ENCODE measurements at regions not wholly inside any gene's neighbourhood (a gene's known extent, or its start where the extent isn't known, plus 50 kb on each side); places are given as distances from the start of the nearest gene placed in this dataset.

DNA sequence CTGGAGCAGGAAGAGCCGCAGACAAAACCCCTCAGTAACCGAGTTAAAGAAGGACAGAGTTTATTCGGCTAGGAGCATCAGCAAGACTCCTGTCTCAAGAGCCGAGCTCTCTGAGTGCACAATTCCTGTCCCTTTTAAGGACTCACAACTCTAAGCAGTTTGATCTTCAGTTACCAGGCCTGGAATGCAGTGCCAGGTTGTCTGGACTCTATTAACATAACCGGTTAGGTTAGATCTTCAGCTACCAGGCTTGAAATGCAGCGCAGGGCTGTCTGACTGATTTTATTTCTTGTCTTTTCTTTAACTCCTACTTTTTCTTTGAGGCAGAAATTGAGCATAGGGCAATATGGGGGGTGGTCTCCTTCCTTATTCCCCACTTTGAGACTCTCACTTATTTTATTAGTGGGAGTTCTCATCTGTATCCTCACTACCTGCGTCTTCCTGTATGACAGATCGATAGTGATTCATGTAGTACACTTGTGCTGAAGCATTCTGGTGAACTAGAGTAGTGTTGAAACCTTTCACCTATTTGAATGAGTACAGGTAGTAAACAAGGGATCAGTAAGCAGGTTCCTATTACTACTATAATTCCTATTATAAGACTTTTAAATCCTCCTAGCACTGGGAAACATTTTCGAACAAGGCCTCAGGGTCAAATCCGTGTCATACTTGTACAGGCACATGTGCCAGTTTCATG, 325.0 kb downstream of the CGGBP1 start:
- Mint-ChIP-seq H3K4me1 (no peaks in the 10 kb centered on the region), H3K27me3 (peaks cover 0 to 5% (median 4%) of the 10 kb centered on the region in 5 donors), H3K9me3 (no peaks in the 10 kb centered on the region), H3K4me3 (no peak overlapping the region), H3K36me3 (no peaks in the 10 kb centered on the region), H3K27ac (no peak overlapping the region)
- DNase-seq (no peak), ATAC-seq (no peak)
- Histone ChIP-seq H3K4me1 (ENCODE audit: control insufficient read depth in 2 of 2, insufficient read depth in 2 of 2, low read length in 2 of 2) (no peaks in the 10 kb centered on the region), H3K4me3 (ENCODE audit: low read length) (no peak overlapping the region), H3K27me3 (ENCODE audit: control insufficient read depth in 2 of 2, insufficient read depth in 2 of 2, low read length in 2 of 2) (no peaks in the 10 kb centered on the region), H3K27ac (ENCODE audit: low read depth, low read length) (no peak overlapping the region), H3K36me3 (ENCODE audit: control insufficient read depth in 2 of 3, insufficient read depth in 3 of 3, low read length in 3 of 3) (no peaks in the 10 kb centered on the region), H3K9me3 (ENCODE audit: control insufficient read depth in 2 of 3, low read length in 3 of 3) (no peaks in the 10 kb centered on the region)
- intact Hi-C loops (cut with micrococcal nuclease): no loop called here
- ChIA-PET CTCF (no interaction called here), POLR2A (no interaction called here)

DNA sequence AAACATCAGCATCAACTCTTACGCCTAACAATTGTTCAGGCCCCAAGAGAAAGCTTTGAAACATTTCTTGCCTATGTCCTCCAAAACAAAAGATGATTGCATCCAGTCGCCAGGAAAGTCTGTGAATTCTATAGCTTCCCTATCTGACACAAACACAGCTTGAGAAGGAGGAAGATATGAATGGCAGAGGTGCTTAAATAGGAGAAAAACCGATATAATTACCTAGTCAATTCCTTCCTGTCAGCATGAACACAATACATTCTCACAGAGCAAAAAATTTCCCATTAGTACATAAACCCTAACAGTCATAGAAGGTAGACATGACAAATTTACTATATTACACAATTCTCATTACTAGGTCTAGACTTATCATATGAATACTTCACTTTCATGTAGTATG, 326.5 kb downstream of the CGGBP1 start:
- no peak overlapping the region for H3K27ac ChIP-seq (ENCODE audit: low read depth, low read length)
- Mint-ChIP-seq H3K9me3 (peaks cover 0 to 3% (median 0%) of the 10 kb centered on the region in 11 donors), H3K27ac (no peak overlapping the region), H3K36me3 (no peaks in the 10 kb centered on the region), H3K4me1 (no peaks in the 10 kb centered on the region), H3K4me3 (no peak overlapping the region), H3K27me3 (peaks cover 0 to 8% (median 4%) of the 10 kb centered on the region in 5 donors)
- H3K27me3 ChIP-seq (ENCODE audit: control insufficient read depth in 2 of 2, insufficient read depth in 2 of 2, low read length in 2 of 2): no peaks in the 10 kb centered on the region
- H3K4me1 ChIP-seq (ENCODE audit: control insufficient read depth in 2 of 2, insufficient read depth in 2 of 2, low read length in 2 of 2): no peaks in the 10 kb centered on the region
- H3K9me3 ChIP-seq (ENCODE audit: control insufficient read depth in 2 of 3, low read length in 3 of 3): no peaks in the 10 kb centered on the region
- intact Hi-C loops (cut with micrococcal nuclease): no loop called here
- no peak overlapping the region for H3K4me3 ChIP-seq (ENCODE audit: low read length)
- ChIA-PET POLR2A (no interaction called here), CTCF (no interaction called here)
- DNase-seq (no peak), ATAC-seq (no peak)
- H3K36me3 ChIP-seq (ENCODE audit: control insufficient read depth in 2 of 3, insufficient read depth in 3 of 3, low read length in 3 of 3): no peaks in the 10 kb centered on the region

DNA sequence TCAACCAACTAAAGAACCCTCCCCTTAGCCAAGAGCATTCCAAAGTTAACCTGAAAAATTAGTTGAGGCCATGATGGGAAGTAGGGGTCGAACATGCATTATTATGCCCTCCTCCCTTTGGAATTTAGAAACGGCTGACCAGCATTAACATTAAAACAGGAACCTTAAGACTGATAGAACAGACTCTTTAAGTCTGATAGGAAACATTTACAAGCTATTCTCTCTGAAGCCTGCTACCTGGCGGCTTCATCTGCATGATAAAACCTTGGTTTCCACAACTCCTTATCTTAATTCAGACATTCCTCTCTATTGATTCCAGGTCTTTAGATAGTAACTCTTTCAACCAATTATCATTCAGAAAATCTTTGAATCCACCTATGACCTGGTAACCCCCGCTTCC, 331.0 kb downstream of the CGGBP1 start:
- peaks cover 0 to 3% (median 0%) of the 10 kb centered on the region in 5 donors for H3K36me3 Mint-ChIP-seq
- CTCF ChIA-PET: no interaction called here
- no peak overlapping the region for H3K27ac Mint-ChIP-seq
- Histone ChIP-seq H3K4me3 (ENCODE audit: low read length) (no peak overlapping the region), H3K36me3 (ENCODE audit: control insufficient read depth in 2 of 3, insufficient read depth in 3 of 3, low read length in 3 of 3) (no peaks in the 10 kb centered on the region), H3K9me3 (ENCODE audit: control insufficient read depth in 2 of 3, low read length in 3 of 3) (no peaks in the 10 kb centered on the region), H3K27ac (ENCODE audit: low read depth, low read length) (no peak overlapping the region), H3K27me3 (ENCODE audit: control insufficient read depth in 2 of 2, insufficient read depth in 2 of 2, low read length in 2 of 2) (no peaks in the 10 kb centered on the region), H3K4me1 (ENCODE audit: control insufficient read depth in 2 of 2, insufficient read depth in 2 of 2, low read length in 2 of 2) (no peaks in the 10 kb centered on the region)
- no peak overlapping the region for H3K4me3 Mint-ChIP-seq
- intact Hi-C loops (cut with micrococcal nuclease): no loop called here
- H3K9me3 Mint-ChIP-seq: peaks cover 0 to 19% (median 4%) of the 10 kb centered on the region in 11 donors
- POLR2A ChIA-PET: no interaction called here
- ATAC-seq (no peak), DNase-seq (no peak)
- peaks cover 0 to 10% (median 4%) of the 10 kb centered on the region in 5 donors for H3K27me3 Mint-ChIP-seq
- no peaks in the 10 kb centered on the region for H3K4me1 Mint-ChIP-seq

DNA sequence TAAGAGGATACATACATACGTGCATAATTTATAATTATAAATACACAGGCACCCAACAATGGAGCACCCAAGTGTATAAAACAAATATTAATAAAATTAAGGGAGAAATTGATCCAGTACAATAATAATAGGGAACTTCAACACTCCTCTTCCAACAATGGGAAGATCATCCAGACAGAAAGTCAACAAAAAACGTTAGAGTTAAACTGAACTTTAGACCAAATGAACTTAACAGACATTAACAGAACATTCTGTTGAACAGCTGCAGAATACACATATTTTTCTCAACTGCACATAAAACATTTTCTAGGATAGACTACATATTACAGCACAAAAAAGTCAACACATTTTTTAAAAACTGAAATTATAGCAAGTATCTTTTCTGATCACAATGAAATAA, 339.7 kb downstream of the CGGBP1 start:
- no peak overlapping the region for H3K27ac ChIP-seq (ENCODE audit: low read depth, low read length)
- ATAC-seq: no peak
- no peak for DNase-seq
- H3K4me1 Mint-ChIP-seq: peaks cover 0 to 2% (median 0%) of the 10 kb centered on the region in 7 donors
- H3K36me3 Mint-ChIP-seq: no peaks in the 10 kb centered on the region
- no peaks in the 10 kb centered on the region for H3K27me3 ChIP-seq (ENCODE audit: control insufficient read depth in 2 of 2, insufficient read depth in 2 of 2, low read length in 2 of 2)
- ChIA-PET CTCF (no interaction called here), POLR2A (no interaction called here)
- H3K4me1 ChIP-seq (ENCODE audit: control insufficient read depth in 2 of 2, insufficient read depth in 2 of 2, low read length in 2 of 2): no peaks in the 10 kb centered on the region
- no peaks in the 10 kb centered on the region for H3K9me3 ChIP-seq (ENCODE audit: control insufficient read depth in 2 of 3, low read length in 3 of 3)
- no peaks in the 10 kb centered on the region for H3K36me3 ChIP-seq (ENCODE audit: control insufficient read depth in 2 of 3, insufficient read depth in 3 of 3, low read length in 3 of 3)
- no peak overlapping the region for H3K27ac Mint-ChIP-seq
- no peak overlapping the region for H3K4me3 ChIP-seq (ENCODE audit: low read length)
- H3K27me3 Mint-ChIP-seq: peaks cover 0 to 6% (median 0%) of the 10 kb centered on the region in 5 donors
- no peak overlapping the region for H3K4me3 Mint-ChIP-seq
- H3K9me3 Mint-ChIP-seq: peaks cover 0 to 7% (median 0%) of the 10 kb centered on the region in 11 donors
- intact Hi-C loops (cut with micrococcal nuclease): no loop called here

DNA sequence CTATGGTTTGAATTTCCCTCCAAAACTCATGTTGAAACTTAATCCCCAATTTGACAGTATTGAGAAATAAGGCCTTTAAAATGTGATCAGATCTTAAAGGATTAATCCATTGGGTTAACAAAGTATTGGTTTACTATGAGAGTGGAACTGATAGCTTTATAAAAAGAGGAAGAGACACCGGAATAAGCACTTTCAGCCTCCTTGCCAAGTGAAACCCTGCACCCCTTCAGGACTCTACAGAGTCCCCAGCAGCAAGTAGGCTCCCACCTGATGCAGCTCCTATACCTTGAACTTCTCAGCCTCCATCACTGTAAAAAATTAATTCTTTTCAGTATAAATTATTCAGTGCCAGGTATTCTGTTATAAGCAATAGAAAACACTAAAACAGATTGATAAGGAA, 348.3 kb downstream of the CGGBP1 start:
- peaks cover 0 to 12% (median 8%) of the 10 kb centered on the region in 5 donors for H3K27me3 Mint-ChIP-seq
- H3K4me3 Mint-ChIP-seq: no peak overlapping the region
- H3K9me3 Mint-ChIP-seq: peaks cover 0 to 7% (median 4%) of the 10 kb centered on the region in 11 donors
- no peaks in the 10 kb centered on the region for H3K4me1 Mint-ChIP-seq
- H3K4me1 ChIP-seq (ENCODE audit: control insufficient read depth in 2 of 2, insufficient read depth in 2 of 2, low read length in 2 of 2): no peaks in the 10 kb centered on the region
- intact Hi-C loops (cut with micrococcal nuclease): no loop called here
- no peaks in the 10 kb centered on the region for H3K9me3 ChIP-seq (ENCODE audit: control insufficient read depth in 2 of 3, low read length in 3 of 3)
- H3K27ac ChIP-seq (ENCODE audit: low read depth, low read length): no peak overlapping the region
- no peaks in the 10 kb centered on the region for H3K27me3 ChIP-seq (ENCODE audit: control insufficient read depth in 2 of 2, insufficient read depth in 2 of 2, low read length in 2 of 2)
- ATAC-seq (no peak), DNase-seq (no peak)
- CTCF ChIA-PET: no interaction called here
- POLR2A ChIA-PET: interaction anchor here (0.7 kb wide), 1 partner anchor 9 kb away, joined by 6 read pairs; no protein-coding TSS in a partner anchor
- H3K4me3 ChIP-seq (ENCODE audit: low read length): no peak overlapping the region
- H3K27ac Mint-ChIP-seq: no peak overlapping the region
- H3K36me3 Mint-ChIP-seq: no peaks in the 10 kb centered on the region
- H3K36me3 ChIP-seq (ENCODE audit: control insufficient read depth in 2 of 3, insufficient read depth in 3 of 3, low read length in 3 of 3): no peaks in the 10 kb centered on the region

DNA sequence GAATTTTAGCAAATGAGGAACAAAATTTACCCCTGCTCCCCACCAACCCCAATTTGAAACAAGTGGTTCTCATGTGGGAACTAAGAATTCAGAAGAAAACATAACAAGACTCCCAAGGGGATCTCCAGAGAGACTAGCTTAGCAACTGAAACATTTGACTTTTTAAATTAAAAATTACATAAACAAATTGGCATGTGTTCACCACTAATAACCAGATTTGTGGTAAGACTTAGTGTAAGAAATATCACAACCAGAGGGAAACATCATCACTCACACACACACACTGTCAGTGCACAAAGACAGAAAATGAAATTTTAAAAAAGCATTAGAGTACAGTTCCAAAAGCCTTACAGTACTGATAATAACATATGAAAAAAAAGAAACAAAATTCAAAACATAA, 348.8 kb downstream of the CGGBP1 start:
- Histone ChIP-seq H3K27ac (ENCODE audit: low read depth, low read length) (no peak overlapping the region), H3K9me3 (ENCODE audit: control insufficient read depth in 2 of 3, low read length in 3 of 3) (no peaks in the 10 kb centered on the region), H3K4me3 (ENCODE audit: low read length) (no peak overlapping the region), H3K4me1 (ENCODE audit: control insufficient read depth in 2 of 2, insufficient read depth in 2 of 2, low read length in 2 of 2) (no peaks in the 10 kb centered on the region), H3K36me3 (ENCODE audit: control insufficient read depth in 2 of 3, insufficient read depth in 3 of 3, low read length in 3 of 3) (no peaks in the 10 kb centered on the region), H3K27me3 (ENCODE audit: control insufficient read depth in 2 of 2, insufficient read depth in 2 of 2, low read length in 2 of 2) (no peaks in the 10 kb centered on the region)
- peaks cover 0 to 12% (median 8%) of the 10 kb centered on the region in 5 donors for H3K27me3 Mint-ChIP-seq
- no peaks in the 10 kb centered on the region for H3K36me3 Mint-ChIP-seq
- H3K9me3 Mint-ChIP-seq: peaks cover 0 to 7% (median 4%) of the 10 kb centered on the region in 11 donors
- intact Hi-C loops (cut with micrococcal nuclease): no loop called here
- no peak for ATAC-seq
- no peak overlapping the region for H3K27ac Mint-ChIP-seq
- no peak overlapping the region for H3K4me3 Mint-ChIP-seq
- CTCF ChIA-PET: no interaction called here
- no peaks in the 10 kb centered on the region for H3K4me1 Mint-ChIP-seq
- POLR2A ChIA-PET: interaction anchor here (0.7 kb wide), 1 partner anchor 9 kb away, joined by 6 read pairs; no protein-coding TSS in a partner anchor
- DNase-seq: no peak

DNA sequence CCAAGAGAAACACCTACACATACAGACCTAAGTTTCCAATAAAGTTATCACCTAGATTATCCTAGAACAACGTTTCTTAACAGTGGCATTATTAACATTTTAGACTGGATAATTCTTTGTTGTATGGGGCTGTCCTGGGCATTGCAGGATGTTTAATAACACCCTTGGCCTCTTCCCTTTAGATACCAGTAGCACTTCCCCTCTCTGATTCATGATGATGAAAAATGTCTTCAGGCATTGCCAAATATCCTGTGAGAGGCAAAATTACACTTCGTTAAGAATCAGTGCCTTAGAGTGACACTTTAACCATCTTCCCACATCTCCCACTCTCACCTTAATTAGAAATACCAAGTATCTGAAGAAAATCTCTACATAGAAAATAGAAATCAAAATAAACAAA, 352.6 kb downstream of the CGGBP1 start:
- intact Hi-C loops (cut with micrococcal nuclease): loop anchor here in 1 of 2 donors (10.0 kb wide), 1 partner anchor 111 kb away; no protein-coding TSS in a partner anchor
- H3K27me3 ChIP-seq (ENCODE audit: control insufficient read depth in 2 of 2, insufficient read depth in 2 of 2, low read length in 2 of 2): no peaks in the 10 kb centered on the region
- Mint-ChIP-seq H3K4me3 (no peak overlapping the region), H3K4me1 (no peaks in the 10 kb centered on the region), H3K9me3 (peaks cover 0 to 7% (median 4%) of the 10 kb centered on the region in 11 donors), H3K36me3 (no peaks in the 10 kb centered on the region), H3K27me3 (peaks cover 0 to 9% (median 5%) of the 10 kb centered on the region in 5 donors), H3K27ac (no peak overlapping the region)
- POLR2A ChIA-PET: no interaction called here
- H3K36me3 ChIP-seq (ENCODE audit: control insufficient read depth in 2 of 3, insufficient read depth in 3 of 3, low read length in 3 of 3): no peaks in the 10 kb centered on the region
- peak; percentile 70 for ATAC-seq
- CTCF ChIA-PET: no interaction called here
- no peak for DNase-seq
- no peak overlapping the region for H3K4me3 ChIP-seq (ENCODE audit: low read length)
- no peak overlapping the region for H3K27ac ChIP-seq (ENCODE audit: low read depth, low read length)
- H3K4me1 ChIP-seq (ENCODE audit: control insufficient read depth in 2 of 2, insufficient read depth in 2 of 2, low read length in 2 of 2): no peaks in the 10 kb centered on the region
- H3K9me3 ChIP-seq (ENCODE audit: control insufficient read depth in 2 of 3, low read length in 3 of 3): no peaks in the 10 kb centered on the region

Measured in naive thymus-derived CD4-positive, alpha-beta T cell (primary cell).